ENCODE measurements at regions not wholly inside any gene's neighbourhood (a gene's known extent, or its start where the extent isn't known, plus 50 kb on each side); places are given as distances from the start of the nearest gene placed in this dataset.

GRCh38 chr5:148011398-148012137 lies 52.2 kb upstream of the SPINK5 start:
- TF ChIP-seq POLR2A (IDR thresholded peaks at IDR 0.05): no peak
- TF ChIP-seq CTCF (IDR thresholded peaks at IDR 0.05): no peak
